H9 (cell line): ENCODE measurements at regions not wholly inside any gene's neighbourhood (a gene's known extent, or its start where the extent isn't known, plus 50 kb on each side); places are given as distances from the start of the nearest gene placed in this dataset.

Source experiments
- DNase-seq: peaks from one replicate; pipeline ENCODE4 v3.0.0-alpha.2; 2017
- H2AFZ ChIP-seq: one replicate; pipeline ENCODE4 v1.6.1; 2013; ENCODE audit warnings: mild to moderate bottlenecking, low read length, control low read depth, moderate library complexity
- H2AK5ac ChIP-seq: 2 replicates; pipeline ENCODE4 v1.6.1; 2013; ENCODE audit warnings: low read length, control low read depth, mixed read lengths; ENCODE audit not compliant: insufficient read length
- H2BK120ac ChIP-seq: one replicate; pipeline ENCODE4 v1.6.1; 2013; ENCODE audit warnings: low read depth, mild to moderate bottlenecking, low read length, control low read depth, inconsistent platforms; ENCODE audit not compliant: poor library complexity, severe bottlenecking
- H2BK12ac ChIP-seq: 2 replicates; pipeline ENCODE4 v1.6.1; 2013; ENCODE audit warnings: low read length, control low read depth, mixed read lengths, low read depth; ENCODE audit not compliant: insufficient read length
- H2BK15ac ChIP-seq: 2 replicates; pipeline ENCODE4 v1.6.1; 2013; ENCODE audit warnings: low read depth, low read length, control low read depth
- H2BK20ac ChIP-seq: one replicate; pipeline ENCODE4 v1.6.1; 2013; ENCODE audit warnings: low read depth, mild to moderate bottlenecking, low read length, control low read depth, inconsistent platforms; ENCODE audit not compliant: poor library complexity, severe bottlenecking
- H2BK5ac ChIP-seq: 2 replicates; pipeline ENCODE4 v1.6.1; 2013; ENCODE audit warnings: low read length, control low read depth, mixed read lengths; ENCODE audit not compliant: insufficient read length
- H3K14ac ChIP-seq: 2 replicates; pipeline ENCODE4 v1.6.1; 2013; ENCODE audit warnings: low read length, control low read depth; ENCODE audit not compliant: insufficient read depth
- H3K18ac ChIP-seq: 2 replicates; pipeline ENCODE4 v1.6.1; 2013; ENCODE audit warnings: low read depth, mild to moderate bottlenecking, mixed read lengths, low read length, control low read depth; ENCODE audit not compliant: insufficient read length
- H3K23ac ChIP-seq: 2 replicates; pipeline ENCODE4 v1.6.1; 2013; ENCODE audit warnings: low read length, control low read depth, mixed read lengths, low read depth; ENCODE audit not compliant: insufficient read length
- H3K23me2 ChIP-seq: 2 replicates; pipeline ENCODE4 v1.6.1; 2013; ENCODE audit warnings: low read depth, mild to moderate bottlenecking, mixed read lengths, low read length, control low read depth; ENCODE audit not compliant: insufficient read length, poor library complexity, severe bottlenecking
- H3K27ac ChIP-seq: 2 replicates; pipeline ENCODE4 v1.5.1; 2013; ENCODE audit warnings: low read length, control low read depth, mixed read lengths, low read depth; ENCODE audit not compliant: insufficient read length
- H3K27me3 ChIP-seq: 2 replicates; pipeline ENCODE4 v1.6.1; 2013; ENCODE audit warnings: low read length, control low read depth, inconsistent platforms; ENCODE audit not compliant: insufficient read depth
- H3K4ac ChIP-seq: 2 replicates; pipeline ENCODE4 v1.6.1; 2013; ENCODE audit warnings: low read depth, mild to moderate bottlenecking, control low read depth, inconsistent platforms, low read length, moderate library complexity
- H3K4me1 ChIP-seq: 2 replicates; pipeline ENCODE4 v1.6.1; 2013; ENCODE audit warnings: low read length, control low read depth, inconsistent platforms; ENCODE audit not compliant: insufficient read depth
- H3K4me2 ChIP-seq: 2 replicates; pipeline ENCODE4 v1.6.1; 2013; ENCODE audit warnings: low read length, control low read depth, mixed read lengths; ENCODE audit not compliant: insufficient read length, insufficient read depth
- H3K56ac ChIP-seq: 2 replicates; pipeline ENCODE4 v1.6.1; 2013; ENCODE audit warnings: low read depth, mild to moderate bottlenecking, mixed read lengths, low read length, control low read depth; ENCODE audit not compliant: insufficient read length
- H3K79me1 ChIP-seq: 2 replicates; pipeline ENCODE4 v1.6.1; 2013; ENCODE audit warnings: low read depth, mild to moderate bottlenecking, moderate library complexity, low read length, control low read depth, inconsistent platforms; ENCODE audit not compliant: insufficient read depth, poor library complexity, severe bottlenecking
- H3K79me2 ChIP-seq: 2 replicates; pipeline ENCODE4 v1.6.1; 2013; ENCODE audit warnings: low read length, control low read depth, inconsistent platforms; ENCODE audit not compliant: insufficient read depth
- H3K9ac ChIP-seq: 2 replicates; pipeline ENCODE4 v1.6.1; 2013; ENCODE audit warnings: low read length, control low read depth, mixed read lengths; ENCODE audit not compliant: insufficient read length; ENCODE audit errors: extremely low read depth
- H3K9me3 ChIP-seq: one replicate; pipeline ENCODE4 v1.6.1; 2013; ENCODE audit warnings: low read depth, low read length, inconsistent platforms; ENCODE audit not compliant: control insufficient read depth
- H3T11ph ChIP-seq: one replicate; pipeline ENCODE4 v1.6.1; 2013; ENCODE audit warnings: mild to moderate bottlenecking, low read length, control low read depth, inconsistent platforms
- H4K20me1 ChIP-seq: one replicate; pipeline ENCODE4 v1.6.1; 2013; ENCODE audit not compliant: control insufficient read depth, insufficient read length, insufficient read depth
- H4K5ac ChIP-seq: 2 replicates; pipeline ENCODE4 v1.6.1; 2013; ENCODE audit warnings: low read depth, mild to moderate bottlenecking, mixed read lengths, low read length, control low read depth; ENCODE audit not compliant: insufficient read length
- H4K8ac ChIP-seq: replicated peaks from 2 replicates; pipeline ENCODE4 v1.6.1; 2013; ENCODE audit warnings: low read length, control low read depth, mixed read lengths, low read depth; ENCODE audit not compliant: insufficient read length
- H4K91ac ChIP-seq: 2 replicates; pipeline ENCODE4 v1.6.1; 2013; ENCODE audit warnings: low read depth, mild to moderate bottlenecking, moderate library complexity, mixed read lengths, low read length, control low read depth; ENCODE audit not compliant: insufficient read length
- H3K27ac Mint-ChIP-seq, 3 experiments: 2 replicates in 2 of 3; 3 replicates in 1 of 3; pipeline ENCODE4 v1.8.0; 2020 to 2021; ENCODE audit warnings: mixed read lengths in 3 of 3, mild to moderate bottlenecking in 1 of 3, moderate library complexity in 1 of 3
- H3K27me3 Mint-ChIP-seq: 2 replicates; pipeline ENCODE4 v1.8.0; 2021; ENCODE audit warnings: low read depth, mild to moderate bottlenecking, moderate library complexity, mixed read lengths
- H3K36me3 Mint-ChIP-seq, 3 experiments: 2 replicates in 2 of 3; 3 replicates in 1 of 3; pipeline ENCODE4 v1.8.0; 2020 to 2021; ENCODE audit warnings: low read depth in 3 of 3, mixed read lengths in 3 of 3; ENCODE audit not compliant: insufficient read depth in 1 of 3
- H3K4me1 Mint-ChIP-seq, 2 experiments: 2 replicates each; pipeline ENCODE4 v1.8.0; 2020; ENCODE audit warnings: mixed read lengths in 2 of 2
- H3K4me3 Mint-ChIP-seq, 2 experiments: 2 replicates in 1 of 2; 3 replicates in 1 of 2; pipeline ENCODE4 v1.8.0; 2020 to 2021; ENCODE audit warnings: mild to moderate bottlenecking in 2 of 2, mixed read lengths in 2 of 2, moderate library complexity in 1 of 2
- H3K9me3 Mint-ChIP-seq, 2 experiments: 2 replicates in 1 of 2; 3 replicates in 1 of 2; pipeline ENCODE4 v1.8.0; 2020; ENCODE audit warnings: mild to moderate bottlenecking in 2 of 2, mixed read lengths in 2 of 2, moderate library complexity in 1 of 2
- WGBS: extraction: QIAGEN DNeasy Blood & Tissue Kit; methylation state at CpG from one replicate; pipeline ENCODE4 v1.1.7; 2013; ENCODE audit warnings: missing lambda C conversion rate, low lambda C conversion rate, mixed read lengths; ENCODE audit not compliant: insufficient read length; ENCODE audit errors: extremely low coverage; 5-methylcytosine and 5-hydroxymethylcytosine counted together
- TF ChIP-seq, protein P1 (sequence below): fragments of 200-600 bp; sonication (generic); conservative IDR thresholded peaks from 3 replicates; pipeline ENCODE4 v1.8.0; 2021; ENCODE audit warnings: antibody characterized with exemption, mild to moderate bottlenecking

DNA sequence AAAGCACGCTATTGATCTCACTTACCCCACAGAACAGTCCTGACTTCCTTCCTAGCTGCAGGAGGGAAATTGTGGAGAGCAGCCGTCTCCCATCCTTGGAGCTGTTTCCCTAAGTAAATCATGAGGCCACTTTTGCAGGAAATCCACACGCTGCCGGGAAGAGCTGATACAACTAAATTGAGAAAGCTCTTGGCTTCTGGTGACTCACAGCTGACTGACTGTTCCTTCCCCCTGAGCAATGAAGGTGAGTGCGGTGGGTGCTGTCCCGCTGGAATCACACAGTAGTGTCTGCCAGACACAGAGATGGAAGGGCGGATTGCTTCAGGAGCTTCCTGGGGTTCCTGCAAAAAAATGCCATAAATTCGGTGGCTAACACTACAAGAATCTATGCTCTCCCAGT, 268.9 kb downstream of the ASMT start:
- Histone ChIP-seq H4K5ac (no peak overlapping the region), H3K18ac (no peak overlapping the region), H3K14ac (no peak overlapping the region), H4K20me1 (no peaks in the 10 kb centered on the region), H3K56ac (no peak overlapping the region), H3K9ac (no peak overlapping the region), H4K8ac (no peak overlapping the region), H3K9me3 (no peaks in the 10 kb centered on the region), H3K27me3 (no peaks in the 10 kb centered on the region), H3T11ph (no peak overlapping the region), H2BK120ac (no peak overlapping the region), H2BK20ac (no peak overlapping the region), H3K23me2 (no peaks in the 10 kb centered on the region), H2BK5ac (no peak overlapping the region), H4K91ac (no peak overlapping the region), H3K27ac (no peak overlapping the region), H3K4me2 (no peak overlapping the region), H3K79me1 (no peaks in the 10 kb centered on the region), H2BK12ac (no peak overlapping the region), H2BK15ac (no peak overlapping the region), H3K79me2 (no peaks in the 10 kb centered on the region), H3K23ac (no peak overlapping the region), H3K4ac (no peak overlapping the region), H2AK5ac (no peak overlapping the region), H3K4me1 (no peaks in the 10 kb centered on the region; the same call in 1 of the 2 replicates), H2AFZ (no peak overlapping the region)
- H3K36me3 Mint-ChIP-seq: peaks cover 3 to 17% (median 3%) of the 10 kb centered on the region in 3 experiments; a peak in 5 of 7 replicates
- H3K27ac Mint-ChIP-seq: peak overlapping the region in 2 of 3 experiments; percentile 38 to 78; a peak in 4 of 7 replicates
- H3K4me1 Mint-ChIP-seq: peaks cover 4 to 8% of the 10 kb centered on the region in 2 experiments
- no CpG with 5 or more reads among the region's 8 CpGs for WGBS
- TF ChIP-seq, protein P1, sequence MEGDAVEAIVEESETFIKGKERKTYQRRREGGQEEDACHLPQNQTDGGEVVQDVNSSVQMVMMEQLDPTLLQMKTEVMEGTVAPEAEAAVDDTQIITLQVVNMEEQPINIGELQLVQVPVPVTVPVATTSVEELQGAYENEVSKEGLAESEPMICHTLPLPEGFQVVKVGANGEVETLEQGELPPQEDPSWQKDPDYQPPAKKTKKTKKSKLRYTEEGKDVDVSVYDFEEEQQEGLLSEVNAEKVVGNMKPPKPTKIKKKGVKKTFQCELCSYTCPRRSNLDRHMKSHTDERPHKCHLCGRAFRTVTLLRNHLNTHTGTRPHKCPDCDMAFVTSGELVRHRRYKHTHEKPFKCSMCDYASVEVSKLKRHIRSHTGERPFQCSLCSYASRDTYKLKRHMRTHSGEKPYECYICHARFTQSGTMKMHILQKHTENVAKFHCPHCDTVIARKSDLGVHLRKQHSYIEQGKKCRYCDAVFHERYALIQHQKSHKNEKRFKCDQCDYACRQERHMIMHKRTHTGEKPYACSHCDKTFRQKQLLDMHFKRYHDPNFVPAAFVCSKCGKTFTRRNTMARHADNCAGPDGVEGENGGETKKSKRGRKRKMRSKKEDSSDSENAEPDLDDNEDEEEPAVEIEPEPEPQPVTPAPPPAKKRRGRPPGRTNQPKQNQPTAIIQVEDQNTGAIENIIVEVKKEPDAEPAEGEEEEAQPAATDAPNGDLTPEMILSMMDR: no peak
- no peak overlapping the region for H3K4me3 Mint-ChIP-seq
- no peaks in the 10 kb centered on the region for H3K27me3 Mint-ChIP-seq
- peaks cover 12 to 17% of the 10 kb centered on the region in 2 experiments for H3K9me3 Mint-ChIP-seq
- DNase-seq: no peak
